ENCODE measurements at regions not wholly inside any gene's neighbourhood (a gene's known extent, or its start where the extent isn't known, plus 50 kb on each side); places are given as distances from the start of the nearest gene placed in this dataset.
"Not testable (repeated sequence)": the region's sequence is repeated elsewhere in the genome, so short reads cannot be mapped to it uniquely, and the experiment has no call there.

GRCh38 chr12:131655469-131656174 lies 55.3 kb upstream of the SFSWAP start:
- not testable (repeated sequence) for H3K9me3 ChIP-seq (ENCODE audit: low read length); H3K4me3 ChIP-seq (ENCODE audit: low read depth in 1 of 2, low read length in 2 of 2); H3K9ac ChIP-seq (ENCODE audit: low read length); H3K36me3 ChIP-seq (ENCODE audit: insufficient read depth, low read length); H3K27ac ChIP-seq (ENCODE audit: low read depth, low read length); H3K4me1 ChIP-seq (ENCODE audit: insufficient read depth, low read length)
- H3K27me3 ChIP-seq (ENCODE audit: control insufficient read depth in 1 of 2, insufficient read depth in 2 of 2, low read length in 2 of 2), result peaks cover 0 to 11% of the 10 kb centered on the region in 2 donors

DNA sequence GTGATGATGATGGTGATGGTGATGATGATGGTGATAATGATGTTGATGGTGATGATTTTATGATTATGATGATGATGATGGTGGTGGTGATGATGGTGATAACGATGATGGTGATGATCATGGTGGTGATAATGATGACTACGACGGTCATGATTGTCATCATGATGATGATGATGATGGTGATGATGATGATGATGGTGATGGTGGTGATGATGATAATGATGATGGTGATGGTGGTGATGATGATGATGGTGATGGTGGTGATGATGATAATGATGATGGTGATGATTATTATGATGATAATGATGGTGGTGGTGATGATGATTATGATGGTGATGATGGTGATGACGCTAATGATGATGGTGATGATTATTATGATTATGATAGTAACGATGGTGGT lies 54.1 kb upstream of the SFSWAP start:
- H3K36me3 ChIP-seq (ENCODE audit: insufficient read depth, low read length); H3K4me3 ChIP-seq (ENCODE audit: low read depth in 1 of 2, low read length in 2 of 2); H3K27ac ChIP-seq (ENCODE audit: low read depth, low read length); H3K9me3 ChIP-seq (ENCODE audit: low read length); H3K4me1 ChIP-seq (ENCODE audit: insufficient read depth, low read length); H3K9ac ChIP-seq (ENCODE audit: low read length): not testable (repeated sequence)
- H3K27me3 ChIP-seq (ENCODE audit: control insufficient read depth in 1 of 2, insufficient read depth in 2 of 2, low read length in 2 of 2), result peaks cover 0 to 11% of the 10 kb centered on the region in 2 donors

DNA sequence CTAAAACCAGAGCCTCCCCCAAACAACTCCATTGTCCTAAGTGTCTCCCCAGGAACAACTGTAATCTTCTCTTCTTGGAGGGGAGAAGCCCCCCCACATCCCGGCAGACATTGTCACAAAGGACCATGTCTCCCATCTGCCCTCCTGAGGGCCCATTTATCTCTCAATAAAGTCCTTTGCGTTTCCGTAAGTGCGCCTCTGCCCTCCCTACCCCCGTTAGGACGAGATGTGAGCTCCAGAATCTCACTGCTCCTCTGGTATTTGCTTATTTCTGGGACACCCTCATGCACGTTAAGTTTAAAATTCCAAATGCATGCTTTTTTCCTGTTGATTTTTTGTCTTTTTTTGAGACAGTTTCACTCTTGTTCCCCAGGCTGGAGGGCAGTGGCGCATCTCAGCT lies 52.3 kb upstream of the SFSWAP start:
- H3K36me3 ChIP-seq (ENCODE audit: insufficient read depth, low read length); H3K9me3 ChIP-seq (ENCODE audit: low read length); H3K4me1 ChIP-seq (ENCODE audit: insufficient read depth, low read length); H3K27ac ChIP-seq (ENCODE audit: low read depth, low read length); H3K4me3 ChIP-seq (ENCODE audit: low read depth in 1 of 2, low read length in 2 of 2); H3K9ac ChIP-seq (ENCODE audit: low read length): not testable (repeated sequence)
- H3K27me3 ChIP-seq (ENCODE audit: control insufficient read depth in 1 of 2, insufficient read depth in 2 of 2, low read length in 2 of 2), result peaks cover 0 to 11% of the 10 kb centered on the region in 2 donors

- H3K4me1 ChIP-seq (ENCODE audit: insufficient read depth, low read length), result not testable (repeated sequence)
Observed at GRCh38 chr12:131659484-131659883, 51.4 kb upstream of the SFSWAP start.

DNA sequence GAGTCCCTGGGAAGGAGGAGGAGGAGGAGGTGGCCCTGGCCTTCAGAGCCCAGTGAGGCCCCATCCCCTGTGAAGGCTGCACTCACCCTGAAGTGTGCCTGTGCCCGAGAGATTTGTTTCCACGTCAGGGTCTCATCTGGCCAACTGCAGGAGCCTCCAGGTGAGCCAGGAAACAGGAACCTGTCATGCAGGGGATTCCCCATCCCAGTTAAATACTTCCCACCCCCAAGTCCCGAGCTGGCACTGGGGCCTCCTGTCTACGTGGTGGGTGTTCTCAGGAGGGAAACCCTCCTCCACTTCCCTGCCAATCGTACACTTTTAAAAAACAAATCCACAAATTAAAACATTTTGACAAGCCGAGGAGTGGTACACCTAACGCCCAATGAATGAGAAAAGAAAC lies 50.9 kb upstream of the SFSWAP start:
- H3K4me3 ChIP-seq (ENCODE audit: low read depth in 1 of 2, low read length in 2 of 2); H3K4me1 ChIP-seq (ENCODE audit: insufficient read depth, low read length); H3K36me3 ChIP-seq (ENCODE audit: insufficient read depth, low read length); H3K27ac ChIP-seq (ENCODE audit: low read depth, low read length); H3K9ac ChIP-seq (ENCODE audit: low read length); H3K9me3 ChIP-seq (ENCODE audit: low read length): not testable (repeated sequence)
- peaks cover 0 to 11% of the 10 kb centered on the region in 2 donors for H3K27me3 ChIP-seq (ENCODE audit: control insufficient read depth in 1 of 2, insufficient read depth in 2 of 2, low read length in 2 of 2)

More at GRCh38 chr12:131659484-131659883, 51.4 kb upstream of the SFSWAP start:
- H3K9me3 ChIP-seq (ENCODE audit: low read length); H3K27ac ChIP-seq (ENCODE audit: low read depth, low read length); H3K9ac ChIP-seq (ENCODE audit: low read length); H3K4me3 ChIP-seq (ENCODE audit: low read depth in 1 of 2, low read length in 2 of 2); H3K36me3 ChIP-seq (ENCODE audit: insufficient read depth, low read length): not testable (repeated sequence)
- H3K27me3 ChIP-seq (ENCODE audit: control insufficient read depth in 1 of 2, insufficient read depth in 2 of 2, low read length in 2 of 2), result peaks cover 0 to 11% of the 10 kb centered on the region in 2 donors

DNA sequence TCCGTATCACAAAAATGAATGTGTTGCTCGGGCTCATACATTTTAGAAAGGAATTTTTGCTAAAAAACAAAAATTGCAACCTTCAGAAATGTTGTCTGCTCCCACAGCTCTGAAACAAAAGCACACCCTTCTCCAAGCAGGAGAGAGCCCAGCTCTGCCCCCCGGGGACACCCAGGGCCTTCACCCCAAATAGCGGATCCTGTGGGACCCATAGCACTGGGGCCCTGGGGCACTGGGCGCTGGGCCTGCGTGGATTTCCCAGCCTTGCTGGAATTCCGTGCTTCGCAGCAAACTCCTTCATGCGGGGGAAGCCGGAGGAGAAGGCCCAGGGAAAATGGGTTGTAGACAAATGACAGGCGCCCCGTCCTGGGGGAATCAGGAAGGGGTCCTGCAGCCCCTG lies 50.5 kb upstream of the SFSWAP start:
- H3K4me3 ChIP-seq (ENCODE audit: low read depth in 1 of 2, low read length in 2 of 2); H3K27ac ChIP-seq (ENCODE audit: low read depth, low read length); H3K4me1 ChIP-seq (ENCODE audit: insufficient read depth, low read length); H3K36me3 ChIP-seq (ENCODE audit: insufficient read depth, low read length); H3K9ac ChIP-seq (ENCODE audit: low read length); H3K9me3 ChIP-seq (ENCODE audit: low read length): not testable (repeated sequence)
- peaks cover 0 to 11% of the 10 kb centered on the region in 2 donors for H3K27me3 ChIP-seq (ENCODE audit: control insufficient read depth in 1 of 2, insufficient read depth in 2 of 2, low read length in 2 of 2)

Data from muscle layer of colon (tissue), 2 donors.